Stimulated activated CD8-positive, alpha-beta memory T cell treated with anti-CD3 and anti-CD28 coated beads, Interleukin-7, amount 100 ng/mL, for 1 hour (primary cell): ENCODE measurements at regions not wholly inside any gene's neighbourhood (a gene's known extent, or its start where the extent isn't known, plus 50 kb on each side); places are given as distances from the start of the nearest gene placed in this dataset.
"Not testable (repeated sequence)": the region's sequence is repeated elsewhere in the genome, so short reads cannot be mapped to it uniquely, and the experiment has no call there.

ENCODE experiments used
- DNase-seq, 2 donors: peaks; one replicate each; pipeline ENCODE4 v3.0.0-alpha.2; 2020; ENCODE audit warnings: low read depth in 2 of 2

GRCh38 chr4:20196476-20196875 is 55.2 kb upstream of the SLIT2 start:
- no peak for DNase-seq

- DNase-seq: no peak
Measured at GRCh38 chr4:20195071-20195885, 56.4 kb upstream of the SLIT2 start.

GRCh38 chr4:20194123-20195013 is 57.3 kb upstream of the SLIT2 start:
- no peak for DNase-seq

- no peak for DNase-seq
Measured at GRCh38 chr4:20193141-20193936, 58.4 kb upstream of the SLIT2 start.

- DNase-seq: no peak
Measured at GRCh38 chr4:20192736-20193135, 59.0 kb upstream of the SLIT2 start.

GRCh38 chr4:20185103-20185502 is 66.6 kb upstream of the SLIT2 start:
- no peak for DNase-seq

- not testable (repeated sequence) for DNase-seq
Measured at GRCh38 chr4:20183131-20183530, 68.6 kb upstream of the SLIT2 start.

GRCh38 chr4:20181926-20182325 is 69.8 kb upstream of the SLIT2 start:
- DNase-seq: no peak

- no peak for DNase-seq
Measured at GRCh38 chr4:20180509-20180908, 71.2 kb upstream of the SLIT2 start.

- DNase-seq: no peak
Measured at GRCh38 chr4:20178902-20179576, 72.7 kb upstream of the SLIT2 start.

GRCh38 chr4:20176881-20177280 is 74.8 kb upstream of the SLIT2 start:
- DNase-seq: no peak

GRCh38 chr4:20172070-20172760 is 79.5 kb upstream of the SLIT2 start:
- no peak for DNase-seq

GRCh38 chr4:20166544-20166943 is 85.2 kb upstream of the SLIT2 start:
- DNase-seq: no peak

GRCh38 chr4:20159516-20159915 is 92.2 kb upstream of the SLIT2 start:
- no peak for DNase-seq

- DNase-seq: no peak
Measured at GRCh38 chr4:20158195-20158594, 93.5 kb upstream of the SLIT2 start.

- no peak for DNase-seq
Measured at GRCh38 chr4:20151436-20151835, 100.3 kb upstream of the SLIT2 start.

- not testable (repeated sequence) for DNase-seq
Measured at GRCh38 chr4:20149143-20149542, 102.6 kb upstream of the SLIT2 start.

- no peak for DNase-seq
Measured at GRCh38 chr4:20137176-20137575, 114.5 kb upstream of the SLIT2 start.

- no peak for DNase-seq
Measured at GRCh38 chr4:20127626-20128025, 124.1 kb upstream of the SLIT2 start.

- no peak for DNase-seq
Measured at GRCh38 chr4:20126906-20127305, 124.8 kb upstream of the SLIT2 start.
